Parathyroid adenoma (tissue), 2 donors: ENCODE measurements at regions not wholly inside any gene's neighbourhood (a gene's known extent, or its start where the extent isn't known, plus 50 kb on each side); places are given as distances from the start of the nearest gene placed in this dataset.

Source experiments
- H2AFZ ChIP-seq: fragments of 300-600 bp; sonication (generic); one replicate; pipeline ENCODE4 v1.7.0; 2017; ENCODE audit warnings: antibody characterized with exemption, mild to moderate bottlenecking
- H3K27ac ChIP-seq: fragments of 300-600 bp; sonication (generic); one replicate; pipeline ENCODE4 v1.7.0; 2017
- H3K27me3 ChIP-seq: fragments of 300-600 bp; sonication (generic); one replicate; pipeline ENCODE4 v1.7.0; 2017; ENCODE audit warnings: low read length; ENCODE audit not compliant: control insufficient read depth, insufficient read depth
- H3K36me3 ChIP-seq: fragments of 300-600 bp; sonication (generic); one replicate; pipeline ENCODE4 v1.7.0; 2017; ENCODE audit warnings: low read length; ENCODE audit not compliant: control insufficient read depth, insufficient read depth
- H3K4me1 ChIP-seq: fragments of 300-600 bp; sonication (generic); one replicate; pipeline ENCODE4 v1.7.0; 2017; ENCODE audit warnings: control low read depth
- H3K4me2 ChIP-seq: fragments of 300-600 bp; sonication (generic); one replicate; pipeline ENCODE4 v1.7.0; 2017; ENCODE audit warnings: low read length
- H3K4me3 ChIP-seq: fragments of 300-600 bp; sonication (generic); one replicate; pipeline ENCODE4 v1.7.0; 2017; ENCODE audit warnings: low read depth, low read length
- H3K79me2 ChIP-seq: fragments of 300-600 bp; sonication (generic); one replicate; pipeline ENCODE4 v1.7.0; 2017; ENCODE audit warnings: control low read depth
- H3K9ac ChIP-seq: fragments of 300-600 bp; sonication (generic); one replicate; pipeline ENCODE4 v1.7.0; 2017; ENCODE audit warnings: mild to moderate bottlenecking
- H3K9me3 ChIP-seq: fragments of 300-600 bp; sonication (generic); one replicate; pipeline ENCODE4 v1.7.0; 2017; ENCODE audit warnings: low read length; ENCODE audit not compliant: control insufficient read depth
- TF ChIP-seq, protein P1 (sequence below): fragments of 300-600 bp; sonication (generic); IDR thresholded peaks from one replicate; pipeline ENCODE4 v1.7.0; 2017; ENCODE audit warnings: antibody characterized with exemption, mild to moderate bottlenecking
- donor health status: primary hyperparathyroidism.

DNA sequence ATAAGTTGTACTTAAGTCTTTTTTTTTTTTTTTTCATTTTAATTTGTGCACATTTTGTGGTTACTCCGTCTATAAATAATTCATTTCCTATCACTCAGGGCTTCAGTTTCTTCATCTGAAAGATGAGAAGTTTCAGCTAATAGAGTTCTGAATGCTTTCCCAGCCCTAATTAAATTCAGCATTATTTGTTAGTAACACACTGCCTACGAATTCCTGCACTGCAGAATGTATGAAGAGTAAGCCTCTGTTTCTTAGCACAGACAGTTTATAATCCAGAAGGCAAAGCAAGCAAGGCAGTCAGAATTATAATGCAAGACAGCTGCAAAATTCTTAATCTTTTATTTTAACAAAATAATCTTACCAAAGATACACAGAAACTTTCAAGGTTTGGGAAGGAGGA lies 138.0 kb upstream of the GHR start:
- H2AFZ ChIP-seq = no peak overlapping the region
- no peaks in the 10 kb centered on the region for H3K27me3 ChIP-seq
- no peak overlapping the region for H3K4me2 ChIP-seq
- H3K4me3 ChIP-seq = no peak overlapping the region
- TF ChIP-seq, protein P1, sequence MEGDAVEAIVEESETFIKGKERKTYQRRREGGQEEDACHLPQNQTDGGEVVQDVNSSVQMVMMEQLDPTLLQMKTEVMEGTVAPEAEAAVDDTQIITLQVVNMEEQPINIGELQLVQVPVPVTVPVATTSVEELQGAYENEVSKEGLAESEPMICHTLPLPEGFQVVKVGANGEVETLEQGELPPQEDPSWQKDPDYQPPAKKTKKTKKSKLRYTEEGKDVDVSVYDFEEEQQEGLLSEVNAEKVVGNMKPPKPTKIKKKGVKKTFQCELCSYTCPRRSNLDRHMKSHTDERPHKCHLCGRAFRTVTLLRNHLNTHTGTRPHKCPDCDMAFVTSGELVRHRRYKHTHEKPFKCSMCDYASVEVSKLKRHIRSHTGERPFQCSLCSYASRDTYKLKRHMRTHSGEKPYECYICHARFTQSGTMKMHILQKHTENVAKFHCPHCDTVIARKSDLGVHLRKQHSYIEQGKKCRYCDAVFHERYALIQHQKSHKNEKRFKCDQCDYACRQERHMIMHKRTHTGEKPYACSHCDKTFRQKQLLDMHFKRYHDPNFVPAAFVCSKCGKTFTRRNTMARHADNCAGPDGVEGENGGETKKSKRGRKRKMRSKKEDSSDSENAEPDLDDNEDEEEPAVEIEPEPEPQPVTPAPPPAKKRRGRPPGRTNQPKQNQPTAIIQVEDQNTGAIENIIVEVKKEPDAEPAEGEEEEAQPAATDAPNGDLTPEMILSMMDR = no peak
- H3K9ac ChIP-seq = no peak overlapping the region
- H3K4me1 ChIP-seq = no peaks in the 10 kb centered on the region
- no peaks in the 10 kb centered on the region for H3K36me3 ChIP-seq
- H3K27ac ChIP-seq = no peak overlapping the region
- H3K79me2 ChIP-seq = no peaks in the 10 kb centered on the region
- no peaks in the 10 kb centered on the region for H3K9me3 ChIP-seq

DNA sequence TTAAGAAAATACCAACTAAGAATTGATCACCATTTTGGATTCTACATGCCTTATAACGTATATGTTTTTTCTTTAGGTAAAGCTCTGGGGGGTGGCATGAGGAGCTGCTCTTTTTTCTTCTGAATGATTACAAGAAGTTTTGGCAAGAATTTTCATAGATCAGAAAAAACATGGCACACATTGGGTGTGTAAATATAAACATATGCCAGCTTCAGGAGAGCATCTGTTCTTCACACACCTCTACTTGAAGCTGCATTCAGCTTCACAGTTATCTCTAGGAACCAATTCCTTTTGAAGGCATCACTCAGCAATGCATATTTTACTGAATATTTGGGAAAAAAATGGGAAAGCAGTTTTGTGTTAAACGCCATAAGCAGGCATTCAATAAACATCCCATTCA lies 122.7 kb upstream of the GHR start:
- no peak overlapping the region for H3K4me2 ChIP-seq
- no peaks in the 10 kb centered on the region for H3K9me3 ChIP-seq
- no peaks in the 10 kb centered on the region for H3K27me3 ChIP-seq
- no peaks in the 10 kb centered on the region for H3K4me1 ChIP-seq
- H3K36me3 ChIP-seq = no peaks in the 10 kb centered on the region
- TF ChIP-seq, protein P1 = no peak
- H3K79me2 ChIP-seq = no peaks in the 10 kb centered on the region
- no peak overlapping the region for H3K4me3 ChIP-seq
- H2AFZ ChIP-seq = no peak overlapping the region
- H3K9ac ChIP-seq = no peak overlapping the region
- H3K27ac ChIP-seq = no peak overlapping the region

DNA sequence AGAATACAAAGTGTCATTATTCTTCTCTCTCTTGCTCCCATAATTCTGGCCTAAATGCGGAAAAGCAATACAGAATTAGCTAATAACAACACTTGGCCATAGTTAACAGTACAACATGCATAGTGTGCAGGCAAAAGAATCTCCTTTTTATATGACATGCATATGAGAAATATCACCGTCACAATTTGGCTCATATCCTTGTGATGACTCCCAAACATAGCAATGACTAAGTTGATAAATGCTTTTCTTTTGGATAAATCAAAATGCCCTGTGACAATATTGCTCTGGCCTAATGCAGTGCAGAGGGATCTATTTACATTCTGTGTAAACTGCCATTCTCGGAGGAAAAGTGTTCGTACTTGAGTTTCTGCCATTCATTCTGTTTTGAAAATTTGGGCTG lies 121.9 kb upstream of the GHR start:
- H3K4me2 ChIP-seq = no peak overlapping the region
- no peak overlapping the region for H2AFZ ChIP-seq
- H3K27me3 ChIP-seq = no peaks in the 10 kb centered on the region

DNA sequence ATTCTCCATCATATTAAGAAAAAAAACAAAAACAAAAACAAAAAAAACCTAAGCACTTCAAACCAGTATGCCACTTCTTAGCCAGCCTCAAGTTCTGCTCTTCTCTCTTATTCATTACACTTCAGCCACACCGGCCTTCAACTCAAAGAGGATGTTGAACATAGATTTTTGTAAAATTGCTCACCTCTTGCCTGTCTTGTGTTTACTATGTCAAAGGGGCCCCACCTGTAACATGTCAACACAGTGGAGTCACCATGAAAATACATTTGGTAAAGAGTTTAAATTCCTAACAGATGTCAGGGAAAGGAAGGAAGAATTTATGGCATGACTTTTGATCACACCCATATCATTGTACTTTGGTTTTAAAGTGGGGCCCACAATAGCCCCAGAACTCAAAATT lies 121.1 kb upstream of the GHR start:
- Histone ChIP-seq H3K79me2 (no peaks in the 10 kb centered on the region), H3K27me3 (no peaks in the 10 kb centered on the region), H3K36me3 (no peaks in the 10 kb centered on the region), H3K9me3 (no peaks in the 10 kb centered on the region), H3K9ac (no peak overlapping the region), H3K27ac (no peak overlapping the region), H2AFZ (no peak overlapping the region), H3K4me1 (no peaks in the 10 kb centered on the region), H3K4me3 (no peak overlapping the region), H3K4me2 (no peak overlapping the region)
- TF ChIP-seq, protein P1 = no peak

More for the DNA sequence above, 121.9 kb upstream of the GHR start:
- Histone ChIP-seq H3K9ac (no peak overlapping the region), H3K4me3 (no peak overlapping the region), H3K27ac (no peak overlapping the region), H3K79me2 (no peaks in the 10 kb centered on the region), H3K4me1 (no peaks in the 10 kb centered on the region), H3K9me3 (no peaks in the 10 kb centered on the region), H3K36me3 (no peaks in the 10 kb centered on the region)
- TF ChIP-seq, protein P1 = no peak

DNA sequence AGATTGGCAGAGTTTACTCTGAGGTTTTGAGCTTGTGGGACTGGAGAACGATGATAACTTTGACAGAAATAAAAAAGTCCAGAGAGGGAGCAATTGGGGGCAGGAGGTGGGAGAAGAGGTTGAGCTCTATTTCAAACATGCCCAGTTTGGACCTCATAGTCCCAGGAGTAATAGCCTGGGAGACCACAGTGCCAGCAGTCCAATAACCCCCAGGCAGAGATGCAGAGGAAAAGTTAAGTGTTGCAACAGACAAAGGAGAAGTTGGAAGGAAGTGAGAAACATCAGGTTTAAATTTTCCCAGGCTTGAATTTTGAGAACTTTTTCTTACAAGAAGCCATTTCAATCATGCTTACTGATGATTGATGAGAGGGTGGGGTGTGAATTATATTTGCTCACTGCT lies 117.0 kb upstream of the GHR start:
- Histone ChIP-seq H3K9ac (no peak overlapping the region), H2AFZ (no peak overlapping the region), H3K27ac (no peak overlapping the region), H3K79me2 (no peaks in the 10 kb centered on the region), H3K4me1 (no peaks in the 10 kb centered on the region), H3K27me3 (no peaks in the 10 kb centered on the region), H3K4me2 (no peak overlapping the region), H3K9me3 (no peaks in the 10 kb centered on the region), H3K36me3 (no peaks in the 10 kb centered on the region), H3K4me3 (no peak overlapping the region)
- TF ChIP-seq, protein P1 = no peak
